CD4-positive, alpha-beta T cell treated with Interleukin-15 for 4 hours (primary cell): ENCODE measurements at regions not wholly inside any gene's neighbourhood (a gene's known extent, or its start where the extent isn't known, plus 50 kb on each side); places are given as distances from the start of the nearest gene placed in this dataset.
"Not testable (repeated sequence)": the region's sequence is repeated elsewhere in the genome, so short reads cannot be mapped to it uniquely, and the experiment has no call there.

Experiments used
- DNase-seq: peaks from one replicate; pipeline ENCODE4 v3.0.0-alpha.2; 2020; ENCODE audit warnings: low spot score

DNA sequence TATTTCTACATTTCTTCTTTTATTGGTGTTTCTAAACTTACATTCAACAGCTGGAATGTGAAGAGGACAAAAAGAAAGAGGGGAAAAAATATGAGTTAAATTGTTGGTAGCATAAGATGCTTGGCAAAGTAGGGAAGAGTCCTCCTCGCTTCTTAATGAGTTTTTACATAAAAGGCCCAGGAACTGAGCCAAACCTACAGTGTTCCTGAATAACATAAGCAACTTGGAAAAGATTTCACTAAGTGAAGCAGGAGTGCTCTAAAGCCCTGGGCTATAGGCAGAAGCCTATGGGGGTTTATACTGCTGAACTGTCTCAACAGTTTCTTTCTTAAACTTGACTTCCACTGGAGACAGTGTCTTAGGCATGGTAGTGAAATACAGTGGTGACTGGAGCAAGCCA is 115.0 kb upstream of the USP25 start:
- DNase-seq, result no peak

DNA sequence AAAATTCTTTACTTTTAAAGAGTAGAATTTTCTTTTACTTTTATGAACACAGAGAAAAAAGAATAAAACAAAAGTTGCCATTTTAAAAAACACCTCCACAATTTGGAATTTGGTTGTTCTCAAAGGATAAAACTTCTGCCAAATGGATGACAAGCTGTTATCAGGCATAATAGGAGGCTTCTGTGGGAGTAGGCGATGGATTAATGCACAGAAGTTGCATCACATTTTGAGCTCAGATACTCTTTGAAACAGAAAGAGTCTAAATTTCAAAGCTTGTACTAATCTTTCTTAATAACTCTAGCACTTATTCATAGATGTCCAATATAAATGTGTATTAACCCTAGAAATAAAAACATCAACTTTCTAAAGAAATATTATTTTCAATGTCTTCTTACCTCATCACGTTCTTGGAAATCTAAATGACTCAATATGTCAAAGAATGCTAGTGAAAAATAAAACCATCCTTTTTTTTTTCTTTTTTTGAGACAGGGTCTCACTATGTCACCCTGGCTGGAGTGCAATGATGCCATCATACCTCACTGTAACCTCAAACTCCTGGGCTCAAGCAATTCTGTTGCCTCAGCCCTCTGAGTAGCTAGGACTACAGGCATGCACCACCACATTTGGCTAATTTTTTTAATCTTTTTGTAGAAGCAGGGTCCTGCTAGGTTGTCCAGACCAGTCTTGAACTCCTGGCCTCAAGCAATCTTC is 112.8 kb upstream of the USP25 start:
- DNase-seq, result no peak

DNA sequence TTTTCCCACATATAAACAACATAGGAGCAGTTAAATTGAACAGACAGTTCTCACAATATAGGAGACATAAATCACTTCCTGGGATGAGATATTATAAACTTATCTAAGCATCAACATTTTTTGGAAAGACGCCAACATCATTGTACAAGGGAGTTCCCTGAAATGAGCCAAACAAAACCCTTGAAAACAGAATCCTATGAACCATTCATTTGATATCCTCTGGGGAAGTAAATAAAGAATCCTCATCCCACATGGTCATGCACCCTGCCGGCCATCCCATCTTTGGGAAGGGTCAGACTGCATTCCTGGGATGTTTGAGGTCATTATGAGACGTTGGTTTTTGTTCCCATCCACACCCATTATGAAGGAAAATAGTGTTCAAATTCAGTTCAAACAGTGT is 111.8 kb upstream of the USP25 start:
- no peak for DNase-seq

DNA sequence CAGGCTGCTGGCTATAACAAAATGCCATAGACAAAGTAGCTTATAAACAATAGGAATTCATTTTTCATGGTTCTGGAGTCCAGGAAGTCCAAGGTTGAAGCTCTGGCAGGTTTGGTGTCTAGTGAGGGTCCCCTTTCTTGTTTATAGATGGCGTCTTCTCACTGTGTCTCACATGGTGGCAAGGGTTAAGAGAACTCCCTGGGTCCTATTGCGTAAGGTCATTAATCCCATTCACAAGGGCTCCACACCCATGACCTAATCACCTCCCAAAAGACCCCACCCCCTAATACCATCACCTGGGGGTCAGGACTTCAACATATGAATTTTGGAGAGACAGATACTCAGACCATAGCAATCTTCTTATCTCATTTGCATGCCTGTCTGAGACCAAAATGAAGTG is 108.9 kb upstream of the USP25 start:
- DNase-seq, result no peak

DNA sequence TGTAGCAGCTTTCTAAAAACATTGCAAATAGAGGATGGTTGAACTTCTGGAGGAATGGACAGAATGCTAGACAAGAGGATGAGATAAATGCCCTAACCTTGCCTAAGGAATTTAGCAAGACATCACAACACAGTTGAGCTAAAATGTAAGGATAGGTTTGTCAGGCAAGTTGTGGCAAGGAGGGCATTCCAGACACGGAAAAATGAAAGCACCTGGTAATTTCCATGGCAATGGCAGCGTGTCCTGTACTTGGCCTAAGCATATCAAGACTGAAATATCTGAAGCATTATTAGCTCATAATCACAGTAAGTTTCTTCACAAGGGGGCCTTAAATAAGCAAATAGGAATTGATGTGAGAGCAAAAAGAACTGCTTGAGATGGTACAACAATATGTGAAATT is 105.1 kb upstream of the USP25 start:
- no peak for DNase-seq

DNA sequence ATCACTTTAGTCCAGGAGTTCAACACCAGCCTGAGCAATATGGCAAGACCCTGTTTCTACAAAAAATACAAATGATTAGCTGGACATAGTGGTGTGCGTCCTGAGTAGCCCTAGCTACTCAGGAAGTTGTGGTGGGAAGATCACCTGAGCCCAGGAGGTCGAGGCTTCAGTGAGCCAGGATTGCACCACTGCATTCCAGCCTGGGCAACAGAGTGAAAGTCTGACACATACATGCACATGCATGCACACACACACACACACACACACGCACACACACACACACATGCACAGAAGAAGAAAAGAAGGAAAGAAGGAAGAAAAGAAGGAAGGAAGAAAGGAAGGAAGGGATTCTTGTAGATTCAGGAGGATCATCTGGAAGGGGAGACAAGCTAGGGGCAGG is 104.4 kb upstream of the USP25 start:
- DNase-seq, result no peak

DNA sequence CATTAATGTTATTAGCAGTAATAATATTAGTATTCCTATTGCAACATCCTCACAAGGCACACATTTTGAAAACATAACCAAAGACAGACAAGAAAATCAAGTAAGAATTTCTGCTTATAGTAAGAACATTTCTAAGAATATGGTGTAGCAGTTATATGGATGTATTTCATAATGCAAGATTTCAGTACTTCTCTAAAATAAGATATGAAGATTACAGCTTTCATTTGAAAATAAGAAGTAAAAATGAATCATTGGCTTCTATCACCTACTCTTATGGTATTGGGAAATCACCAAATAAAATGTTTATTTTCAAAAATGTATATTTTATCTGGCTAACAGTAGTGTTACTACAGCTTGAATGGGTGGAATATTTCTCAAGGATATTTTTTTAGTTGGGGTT is 103.8 kb upstream of the USP25 start:
- no peak for DNase-seq

DNA sequence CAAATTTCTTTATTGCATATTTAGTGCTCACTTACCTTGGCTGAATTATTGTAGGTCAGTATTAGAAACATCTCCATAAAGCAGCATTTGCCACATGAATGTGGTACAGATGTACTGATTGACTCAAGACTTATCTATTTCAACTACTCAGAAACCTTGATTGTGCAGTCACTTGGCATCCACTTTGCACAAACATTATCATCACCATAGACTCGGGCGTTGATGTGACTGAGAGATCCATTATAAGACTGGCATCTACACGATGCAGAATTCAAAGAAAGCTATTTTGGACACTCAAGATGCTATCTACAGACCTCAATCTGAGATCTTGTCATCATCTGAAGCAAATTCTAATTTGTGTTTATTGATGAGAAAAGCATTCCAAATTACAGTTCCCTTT is 102.8 kb upstream of the USP25 start:
- no peak for DNase-seq

DNA sequence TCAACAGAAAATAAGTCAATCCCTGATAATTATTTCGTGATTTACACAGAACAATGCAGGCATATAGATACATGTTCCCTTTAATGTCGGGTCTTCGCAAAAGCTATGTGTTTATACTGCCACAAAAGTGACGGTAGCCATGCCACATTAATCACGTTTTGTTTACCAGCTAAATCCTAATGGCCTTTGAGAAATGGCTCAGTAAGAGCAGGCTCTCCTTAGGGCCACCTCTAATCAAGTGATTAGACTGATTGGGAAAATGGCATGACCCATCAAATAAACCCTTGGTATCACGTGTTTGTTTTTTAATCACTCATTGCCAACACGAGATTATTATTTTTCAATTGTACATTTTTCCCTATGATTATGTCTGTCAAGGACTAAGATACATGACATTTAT is 102.0 kb upstream of the USP25 start:
- no peak for DNase-seq

DNA sequence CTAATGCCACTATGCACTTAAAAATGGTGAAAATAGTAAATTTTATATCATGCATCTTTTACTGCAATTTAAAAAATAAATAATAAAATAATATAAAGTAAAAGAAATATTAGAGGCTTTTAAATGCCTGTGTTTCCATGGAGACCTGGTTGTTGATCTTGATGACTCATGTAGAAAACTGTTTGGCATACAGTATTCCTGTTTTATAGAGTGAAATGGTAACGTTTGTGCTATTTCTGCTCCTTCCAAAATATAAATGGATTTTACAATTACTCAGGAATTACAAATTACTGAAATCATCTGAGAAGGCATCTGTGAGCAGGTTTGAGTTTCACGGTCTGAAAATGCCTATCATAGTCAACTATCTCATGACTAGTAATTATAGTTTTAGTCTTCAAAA is 98.4 kb upstream of the USP25 start:
- no peak for DNase-seq

DNA sequence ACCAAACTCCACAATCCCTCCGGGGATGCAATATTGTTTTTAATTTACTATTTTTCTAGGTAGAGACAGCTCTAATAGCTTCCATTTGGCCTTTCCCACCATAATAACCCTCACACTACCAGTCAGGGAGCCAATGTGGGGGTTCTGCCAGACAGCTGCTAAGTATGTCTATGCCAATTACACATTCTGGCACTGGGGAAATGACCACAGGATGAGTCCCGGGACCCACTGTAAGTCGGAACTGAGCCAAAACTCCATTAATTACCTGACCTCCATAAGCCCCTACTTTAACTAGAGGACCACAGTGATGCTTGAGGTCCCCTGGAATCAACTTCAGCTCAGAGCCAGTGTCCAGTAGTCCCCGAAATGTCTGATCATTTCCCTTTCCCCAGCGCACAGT is 95.2 kb upstream of the USP25 start:
- DNase-seq, result not testable (repeated sequence)

DNA sequence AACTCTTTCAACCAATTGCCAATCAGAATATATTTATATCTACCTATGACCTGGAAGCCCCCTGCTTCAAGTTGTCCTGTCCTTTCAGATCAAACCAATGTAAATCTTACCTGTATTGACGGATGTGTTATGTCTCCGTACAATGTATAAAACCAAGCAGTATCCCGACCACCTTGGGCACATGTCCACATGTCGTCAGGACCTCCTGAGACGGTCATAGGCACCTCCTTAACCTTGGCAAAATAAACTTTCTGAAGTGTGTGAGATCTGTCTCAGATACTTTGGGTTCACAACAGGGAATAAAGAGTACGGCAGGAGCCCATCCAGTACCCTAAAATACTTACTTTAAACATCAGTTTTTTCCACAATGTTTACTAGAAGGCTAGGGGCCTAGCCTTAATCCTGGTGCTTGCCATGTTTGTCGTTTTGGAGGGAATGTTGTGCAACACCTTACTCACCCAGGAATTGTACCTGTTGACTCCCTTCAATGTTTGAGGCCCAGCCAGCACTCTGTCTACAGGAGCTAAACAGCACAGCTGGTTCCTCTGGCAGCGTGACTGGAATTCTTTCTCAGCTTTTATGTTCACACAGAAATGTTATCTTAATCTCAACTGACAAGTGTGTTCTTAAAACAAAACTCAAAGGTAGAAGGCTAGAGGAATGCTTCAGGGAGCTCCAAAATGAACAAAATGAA is 90.8 kb upstream of the USP25 start:
- no peak for DNase-seq

DNA sequence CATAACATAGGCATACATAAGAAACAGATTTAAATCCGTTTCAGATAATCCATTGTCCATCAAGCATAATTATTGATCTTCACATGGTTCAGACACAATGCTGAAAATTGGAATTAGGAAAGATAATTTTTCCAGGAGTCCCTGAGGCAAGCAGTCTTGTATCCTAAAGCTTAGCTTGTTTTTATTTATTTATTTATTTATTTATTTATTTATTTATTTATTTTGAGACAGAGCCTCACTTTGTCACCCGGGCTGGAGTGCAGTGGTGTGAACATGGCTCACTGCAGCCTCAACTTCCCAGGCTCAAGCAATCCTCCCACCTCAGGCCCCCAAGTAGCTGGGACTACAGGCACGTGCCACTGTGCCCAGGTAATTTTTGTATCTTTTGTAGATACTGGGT is 89.7 kb upstream of the USP25 start:
- not testable (repeated sequence) for DNase-seq

DNA sequence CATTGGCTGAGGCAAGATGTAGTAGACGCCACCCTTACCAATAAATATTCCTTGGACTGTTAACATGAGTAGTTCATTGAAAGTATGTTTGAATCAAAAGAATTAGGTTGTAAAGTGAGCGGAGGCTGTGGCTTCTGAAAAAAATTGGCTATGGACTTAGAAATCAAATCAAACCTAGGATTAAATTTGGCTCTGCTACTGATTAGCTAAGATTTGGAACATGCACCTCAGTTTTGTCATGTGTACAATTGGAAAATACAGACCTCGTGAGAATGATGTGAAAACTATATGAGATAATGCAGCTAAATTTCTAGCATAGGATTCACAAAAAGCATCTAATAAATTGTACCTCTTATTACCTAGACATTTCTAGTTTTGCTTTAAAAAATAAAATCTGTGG is 85.3 kb upstream of the USP25 start:
- DNase-seq, result no peak

DNA sequence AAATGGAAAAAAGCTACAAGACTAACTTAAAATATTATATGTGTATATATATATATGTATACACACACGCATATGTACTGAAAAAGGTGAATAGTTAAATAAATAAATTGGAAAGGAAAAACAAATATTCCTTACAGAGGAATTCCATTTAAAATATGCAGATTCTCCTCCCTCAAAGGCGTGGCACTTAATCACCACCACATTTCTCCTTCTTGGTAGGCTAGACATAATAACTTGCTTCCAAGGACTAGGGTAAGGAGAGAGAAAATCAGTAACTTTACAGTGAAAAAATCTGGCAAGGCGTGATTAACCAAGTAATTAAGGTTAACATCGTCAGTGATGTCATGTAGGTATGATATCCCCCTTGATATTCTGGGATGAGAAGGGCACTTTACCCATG is 84.0 kb upstream of the USP25 start:
- DNase-seq, result no peak

DNA sequence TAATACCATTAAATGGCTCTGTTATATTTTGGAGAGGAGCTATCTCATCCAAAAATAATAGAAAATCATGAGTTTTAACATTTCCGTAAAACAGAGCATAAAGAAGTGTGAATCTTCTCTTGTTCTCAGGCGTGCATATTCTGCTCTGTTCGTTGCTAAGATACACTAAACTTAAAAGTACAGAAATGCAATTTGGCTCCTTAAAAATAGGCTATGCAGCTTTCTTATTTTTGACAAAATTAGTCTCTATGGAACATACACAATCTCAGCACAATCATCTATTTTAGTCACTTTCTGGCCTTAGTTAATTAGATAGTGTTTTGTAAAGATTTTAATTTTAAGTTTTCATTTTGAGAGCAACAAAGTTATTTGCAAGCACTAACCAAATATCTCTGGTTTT is 79.0 kb upstream of the USP25 start:
- no peak for DNase-seq

DNA sequence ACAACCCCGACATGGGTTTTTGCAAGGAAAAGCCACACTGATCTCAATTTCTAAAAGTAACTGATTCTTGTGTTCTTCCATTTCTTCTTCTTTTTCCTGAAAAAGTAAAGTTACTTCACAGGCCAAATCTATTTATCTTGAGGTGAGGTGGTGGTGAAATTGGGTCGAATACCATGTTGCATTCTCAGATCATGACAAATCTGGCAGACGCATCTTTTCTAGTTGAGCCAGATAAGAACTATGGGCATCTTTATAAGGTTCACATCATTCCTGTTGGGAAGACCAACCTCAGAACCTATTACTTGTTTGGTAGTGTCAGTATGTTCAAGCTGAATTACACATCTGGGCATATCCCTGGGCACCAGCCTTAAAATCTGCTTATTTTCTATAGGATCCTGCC is 78.6 kb upstream of the USP25 start:
- no peak for DNase-seq

DNA sequence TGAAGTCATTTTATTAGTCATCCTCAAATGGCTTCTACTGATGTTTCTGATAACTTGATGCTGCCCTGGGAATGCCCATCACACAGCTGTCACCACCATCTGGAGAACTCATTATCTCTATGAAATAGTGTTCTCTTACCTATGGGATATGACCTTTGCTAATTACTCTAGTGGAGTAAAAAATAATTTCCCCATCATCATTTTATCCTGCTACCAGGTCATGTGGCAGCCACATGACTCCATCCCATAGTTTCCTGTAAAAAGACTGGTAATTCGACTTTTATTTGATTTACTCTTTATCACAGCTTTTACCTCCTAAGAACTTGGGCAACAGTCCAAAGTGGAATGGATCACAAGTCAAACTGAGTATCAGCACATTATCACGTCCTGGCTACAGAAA is 76.1 kb upstream of the USP25 start:
- DNase-seq, result no peak

DNA sequence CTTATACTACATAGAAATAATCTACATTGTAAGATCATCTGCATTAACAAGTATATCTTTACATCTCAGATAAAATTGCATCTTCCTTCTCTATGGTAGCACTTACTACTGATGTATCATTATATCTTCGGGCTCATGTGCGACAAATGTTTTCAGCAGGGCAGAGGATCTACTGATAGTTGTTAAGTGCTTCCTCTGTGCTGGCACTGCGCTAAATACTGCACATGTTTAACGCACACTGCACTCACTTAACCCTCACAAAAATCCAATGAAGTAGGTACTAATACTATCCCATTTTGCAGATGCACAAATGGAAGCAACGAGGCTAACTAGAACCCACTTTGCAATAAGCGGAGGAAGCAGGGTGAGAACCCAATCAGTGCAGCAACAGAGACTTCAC is 75.6 kb upstream of the USP25 start:
- no peak for DNase-seq

DNA sequence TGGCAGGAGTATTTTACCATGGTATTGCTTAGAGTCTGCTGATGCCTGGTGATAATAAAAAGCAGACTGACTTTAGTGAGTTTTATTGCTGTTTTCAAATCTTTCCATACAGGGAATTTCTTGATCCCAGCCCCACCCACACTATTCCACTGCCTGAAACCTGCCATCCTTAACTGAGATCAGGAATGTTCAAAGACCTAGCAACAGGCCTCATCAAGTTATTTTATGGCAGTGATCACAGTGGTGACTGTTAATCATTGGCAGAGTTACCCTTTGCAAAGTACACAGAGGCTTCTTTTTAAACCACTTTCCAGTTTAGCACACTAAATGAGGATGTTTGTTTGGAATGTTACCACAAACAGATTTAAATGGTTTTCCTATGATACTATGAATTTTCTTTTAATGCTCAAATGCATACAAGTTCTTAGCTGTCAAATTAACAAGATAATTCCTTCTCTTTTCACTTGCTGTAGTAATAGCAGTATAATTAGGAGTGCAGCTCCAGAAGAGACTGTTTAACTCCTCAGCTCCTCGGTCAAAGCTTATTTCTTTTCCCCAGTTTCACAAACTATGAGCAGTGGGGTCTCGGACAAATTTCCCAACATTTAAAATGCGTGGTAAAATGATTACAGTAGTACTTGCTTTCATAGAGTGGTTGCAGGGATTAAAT is 69.9 kb upstream of the USP25 start:
- DNase-seq, result no peak

DNA sequence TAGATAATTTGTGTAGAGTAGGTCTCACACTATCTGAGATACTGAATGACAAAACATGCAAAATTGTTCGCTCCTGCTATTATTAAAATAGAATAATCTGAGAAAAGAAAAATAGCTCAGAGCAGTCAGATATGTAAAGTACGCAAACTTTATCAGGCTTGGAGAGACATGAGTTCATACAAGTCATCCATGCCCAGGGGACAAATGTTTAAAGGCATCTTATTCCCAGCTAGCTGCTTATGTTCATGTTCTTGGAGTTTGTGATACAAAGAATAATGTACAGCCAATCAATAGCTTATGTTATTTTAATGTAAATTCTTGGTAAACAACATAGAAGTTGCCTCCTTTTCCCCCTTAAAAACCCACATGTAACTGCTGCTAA is 69.4 kb upstream of the USP25 start:
- DNase-seq, result no peak

DNA sequence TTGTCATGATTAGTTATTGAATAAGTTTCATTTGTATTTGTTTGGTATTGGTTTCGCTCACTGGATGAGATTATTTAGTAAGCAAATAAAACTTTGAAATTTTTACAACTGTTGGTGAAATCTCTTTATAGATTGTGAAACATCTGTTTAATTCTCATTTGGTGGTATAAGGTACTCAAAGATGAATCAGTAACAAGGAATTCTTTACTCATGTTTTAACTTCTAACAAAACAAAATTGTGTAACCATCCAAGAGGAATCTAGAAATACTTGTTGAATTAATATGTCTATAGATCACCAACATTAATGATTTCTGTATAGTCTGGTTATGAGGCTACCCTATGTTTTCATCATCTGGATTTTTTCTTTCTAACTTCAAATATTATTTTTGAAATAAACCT is 62.8 kb upstream of the USP25 start:
- DNase-seq, result no peak

DNA sequence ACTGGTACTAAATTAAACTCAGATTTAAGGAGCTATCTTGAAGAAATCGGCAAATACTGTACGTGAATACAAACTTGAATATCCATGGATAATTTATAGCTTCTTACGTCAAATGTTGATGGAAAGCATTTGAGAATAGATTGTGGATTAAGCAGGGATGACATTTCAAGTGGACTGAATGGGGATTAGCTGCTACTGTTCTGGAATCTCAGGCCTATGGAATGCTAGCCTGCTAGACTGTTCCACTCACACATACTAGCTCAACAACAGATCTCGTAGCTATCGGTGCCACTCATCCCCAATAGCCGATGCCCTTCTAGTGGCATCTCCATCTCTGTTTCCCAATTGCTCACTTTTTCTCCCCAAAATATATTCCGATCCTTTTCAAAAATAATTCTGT is 62.0 kb upstream of the USP25 start:
- no peak for DNase-seq

DNA sequence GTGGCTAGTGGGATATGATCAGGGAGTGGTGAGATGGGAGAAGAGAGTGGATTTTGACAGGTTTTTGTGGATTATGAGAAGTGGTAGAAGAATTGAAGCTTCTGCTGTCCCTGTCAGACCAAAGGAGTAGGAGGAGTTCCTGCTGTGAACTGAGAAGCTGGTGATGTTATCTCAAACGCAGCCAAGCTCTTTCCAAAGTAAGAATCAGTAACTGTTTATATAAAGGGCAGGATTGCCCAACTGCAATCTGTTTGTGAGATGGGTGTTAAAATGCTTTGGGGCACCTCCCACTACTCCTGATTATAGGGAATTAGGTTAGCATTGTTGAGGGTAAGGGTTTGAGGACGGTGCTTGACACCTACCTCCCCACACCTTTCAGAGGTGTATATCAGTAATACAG is 60.5 kb upstream of the USP25 start:
- DNase-seq, result no peak
